GM21528 (cell line): ENCODE measurements at regions not wholly inside any gene's neighbourhood (a gene's known extent, or its start where the extent isn't known, plus 50 kb on each side); places are given as distances from the start of the nearest gene placed in this dataset.

Source experiments
- ATAC-seq: cut with Tn5 transposase; IDR thresholded peaks from one replicate; pipeline ENCODE4 v1.9.1; 2021; ENCODE audit warnings: mild to moderate bottlenecking, moderate library complexity; ENCODE audit not compliant: unreplicated experiment, low FRiP score

DNA sequence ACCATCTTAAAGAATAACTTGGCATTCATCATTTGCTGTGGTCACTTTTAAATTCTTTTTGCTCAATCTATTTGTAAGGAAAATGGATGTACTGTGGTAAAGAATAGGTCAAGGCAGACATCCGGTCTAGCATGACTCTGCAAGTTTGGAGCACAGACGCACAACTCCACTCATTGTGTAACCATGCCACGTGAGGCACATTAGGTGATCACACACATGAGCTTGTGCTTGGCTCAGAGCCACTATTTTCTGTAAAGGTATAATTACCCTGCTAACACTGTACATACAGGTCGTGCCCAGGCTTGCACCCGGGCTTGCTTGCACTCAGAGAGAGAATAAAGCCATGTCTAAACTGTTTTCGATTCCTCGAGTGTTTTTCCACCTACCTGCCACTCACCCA lies 1289.1 kb upstream of the ADGRB3 start:
- no peak for ATAC-seq

DNA sequence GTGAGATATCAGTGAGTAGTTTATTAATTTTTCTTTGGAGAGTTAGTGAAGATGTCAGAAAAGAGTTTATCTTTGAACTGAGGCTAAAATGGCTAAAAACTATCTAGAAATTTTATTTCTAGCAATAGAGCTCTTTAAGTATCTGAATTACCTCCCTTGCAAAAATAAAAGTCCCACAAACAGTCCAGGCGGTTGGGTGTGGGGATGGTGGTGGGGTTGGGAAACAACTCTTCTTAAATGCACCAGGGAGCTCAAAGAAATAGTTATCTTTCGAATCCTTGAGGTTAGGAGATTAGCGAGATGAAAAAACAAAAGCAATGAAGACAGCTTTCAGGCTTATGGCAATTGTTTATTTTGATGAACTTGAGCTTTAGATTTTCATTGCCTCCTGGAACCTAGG lies 1299.1 kb upstream of the ADGRB3 start:
- no peak for ATAC-seq

DNA sequence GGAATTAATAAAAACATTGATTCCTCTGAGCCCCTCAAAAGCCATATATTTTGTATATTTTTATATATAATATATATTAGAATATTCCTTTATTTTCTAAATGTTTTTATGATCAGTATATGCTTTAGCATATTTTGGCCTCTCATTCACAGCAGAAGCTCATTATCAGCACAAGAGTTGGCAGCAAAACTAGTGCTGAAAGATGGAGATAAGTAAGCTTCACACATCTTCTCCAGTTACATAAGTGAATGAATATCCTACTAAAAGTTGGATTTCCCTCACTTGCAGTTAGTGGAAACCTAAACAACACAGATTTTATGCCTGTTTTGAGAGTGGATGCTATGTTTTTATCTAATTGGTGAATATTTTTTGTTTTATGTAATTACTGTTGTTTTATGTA lies 1303.8 kb upstream of the ADGRB3 start:
- no peak for ATAC-seq

DNA sequence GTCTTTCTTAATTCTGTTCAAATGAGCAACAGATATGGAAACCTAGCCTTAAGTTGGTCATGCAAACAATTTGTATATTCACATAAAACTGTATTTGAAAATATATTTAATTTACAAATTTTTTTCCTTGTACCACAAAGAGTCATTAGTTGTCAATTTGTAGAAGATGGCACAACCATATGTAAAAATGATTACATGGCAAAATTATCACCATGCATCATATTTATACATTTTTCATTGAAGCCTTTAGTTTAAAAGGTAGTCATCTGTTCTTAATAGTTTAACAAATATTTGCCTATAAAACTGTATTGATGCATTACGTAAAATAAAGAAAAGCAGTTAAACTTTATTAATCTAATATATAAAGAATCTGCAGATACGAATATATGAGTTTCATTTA lies 1306.8 kb upstream of the ADGRB3 start:
- no peak for ATAC-seq

DNA sequence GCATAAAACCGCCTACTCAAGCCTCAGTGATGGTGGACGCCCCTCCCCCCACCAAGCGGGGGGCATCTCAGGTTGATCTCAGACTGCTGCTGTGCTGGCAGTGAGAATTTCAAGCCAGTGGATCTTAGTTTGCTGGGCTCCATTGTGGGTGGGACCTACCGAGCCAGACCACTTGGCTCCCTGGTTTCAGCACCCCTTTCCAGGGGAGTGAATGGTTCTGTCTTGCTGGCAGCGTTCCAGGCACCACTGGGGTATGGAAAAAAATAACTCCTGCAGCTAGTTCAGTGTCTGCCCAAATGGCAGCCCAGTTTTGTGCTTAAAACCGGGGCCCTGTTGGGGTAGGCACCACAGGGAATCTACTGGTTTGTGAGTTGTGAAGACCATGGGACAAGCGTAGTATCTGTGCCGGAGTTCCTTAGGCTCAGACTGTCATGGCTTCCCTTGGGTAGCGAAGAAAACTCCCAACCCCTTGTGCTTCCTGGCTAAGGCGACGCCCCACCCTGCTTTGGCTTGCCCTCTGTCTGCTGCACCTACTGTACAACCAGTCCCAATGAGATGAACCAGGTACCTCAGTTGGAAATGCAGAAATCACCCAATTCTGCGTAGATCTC lies 1334.5 kb upstream of the ADGRB3 start:
- no peak for ATAC-seq

DNA sequence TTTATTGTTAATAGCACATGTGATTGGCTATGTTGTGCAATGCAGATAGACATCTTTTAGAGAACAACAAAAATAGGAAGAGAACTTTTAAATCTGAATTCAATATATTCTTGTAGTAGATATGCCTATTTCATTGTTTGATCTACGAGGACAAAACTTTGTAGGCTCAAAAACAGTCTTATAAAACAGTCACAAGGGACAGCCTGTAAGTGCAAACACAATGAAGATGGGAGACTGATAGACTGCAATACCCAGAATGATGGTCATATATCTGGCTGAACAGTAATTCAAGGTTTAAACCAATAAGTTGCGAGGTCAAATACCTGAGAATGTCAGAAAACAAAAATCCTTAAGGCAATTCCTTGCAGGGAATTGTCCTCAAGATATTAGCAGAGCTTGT lies 1342.9 kb upstream of the ADGRB3 start:
- ATAC-seq, result no peak

DNA sequence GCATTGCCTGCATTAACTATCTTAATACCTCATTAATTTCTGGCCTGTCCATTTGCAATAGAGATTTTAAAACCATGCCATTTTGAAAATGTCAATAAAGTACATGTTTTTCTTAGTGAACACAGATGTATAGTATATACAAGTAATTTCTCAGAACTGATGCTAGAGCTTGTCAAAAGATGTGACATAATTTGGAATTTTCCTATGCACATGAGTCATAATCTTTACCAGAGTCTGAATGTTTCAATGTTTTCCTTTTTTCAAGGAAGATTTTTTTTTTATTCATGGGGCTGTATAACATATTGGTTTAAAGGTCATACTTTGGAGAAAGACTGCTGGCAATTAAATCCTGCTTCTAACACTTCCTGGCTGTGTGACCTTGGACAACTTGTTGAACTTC lies 1347.5 kb upstream of the ADGRB3 start:
- no peak for ATAC-seq

DNA sequence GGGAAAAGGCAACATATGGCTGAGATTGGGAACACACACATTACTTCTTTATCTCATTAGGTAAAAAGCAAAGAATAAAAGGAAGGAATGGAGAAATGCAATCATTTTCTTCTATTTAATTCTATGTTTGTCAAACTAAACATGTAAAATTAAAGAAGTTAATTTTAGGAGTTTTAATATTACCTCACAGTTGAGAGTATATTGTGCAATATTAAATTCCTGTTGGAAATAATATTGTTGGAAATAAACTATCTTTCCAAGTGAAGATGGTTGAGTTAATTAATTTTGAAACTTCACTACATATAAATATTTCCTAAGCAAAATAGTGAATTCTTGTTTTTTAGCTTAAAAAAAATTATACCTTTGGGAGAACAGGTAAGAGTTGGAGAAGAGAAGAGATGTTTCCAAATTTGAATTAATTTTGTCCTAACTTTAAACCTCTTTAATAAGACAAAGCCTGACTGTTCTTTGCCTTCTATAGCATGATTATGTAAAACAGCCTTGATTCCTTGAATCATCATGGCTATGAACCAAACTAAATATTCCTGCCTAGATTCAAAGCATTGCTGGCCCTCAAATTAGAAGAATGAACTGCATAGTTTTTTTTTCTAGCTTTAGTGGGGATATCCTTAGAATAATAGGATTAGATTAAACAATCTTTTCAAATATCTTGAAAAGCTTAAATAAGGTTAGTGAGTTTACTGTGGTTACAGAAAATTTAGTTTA lies 1349.1 kb upstream of the ADGRB3 start:
- ATAC-seq, result no peak

DNA sequence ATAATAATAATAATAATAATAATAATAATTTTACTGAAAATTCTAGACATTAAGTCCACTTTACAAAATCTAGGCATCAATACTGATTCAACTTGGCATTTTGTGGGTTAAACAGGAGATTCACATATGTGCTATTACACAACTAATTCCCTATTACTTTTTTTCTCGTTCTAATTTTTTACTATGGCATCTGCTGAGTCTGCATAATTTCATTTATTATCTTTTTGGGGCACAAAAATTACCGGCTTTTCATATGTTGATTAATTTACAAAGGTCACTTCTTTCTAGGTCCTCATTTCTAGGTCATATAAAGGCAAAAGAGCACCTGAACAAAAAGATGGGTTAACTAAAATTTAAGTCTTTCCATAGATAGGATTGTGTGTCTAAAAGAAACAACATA lies 1357.8 kb upstream of the ADGRB3 start:
- no peak for ATAC-seq

DNA sequence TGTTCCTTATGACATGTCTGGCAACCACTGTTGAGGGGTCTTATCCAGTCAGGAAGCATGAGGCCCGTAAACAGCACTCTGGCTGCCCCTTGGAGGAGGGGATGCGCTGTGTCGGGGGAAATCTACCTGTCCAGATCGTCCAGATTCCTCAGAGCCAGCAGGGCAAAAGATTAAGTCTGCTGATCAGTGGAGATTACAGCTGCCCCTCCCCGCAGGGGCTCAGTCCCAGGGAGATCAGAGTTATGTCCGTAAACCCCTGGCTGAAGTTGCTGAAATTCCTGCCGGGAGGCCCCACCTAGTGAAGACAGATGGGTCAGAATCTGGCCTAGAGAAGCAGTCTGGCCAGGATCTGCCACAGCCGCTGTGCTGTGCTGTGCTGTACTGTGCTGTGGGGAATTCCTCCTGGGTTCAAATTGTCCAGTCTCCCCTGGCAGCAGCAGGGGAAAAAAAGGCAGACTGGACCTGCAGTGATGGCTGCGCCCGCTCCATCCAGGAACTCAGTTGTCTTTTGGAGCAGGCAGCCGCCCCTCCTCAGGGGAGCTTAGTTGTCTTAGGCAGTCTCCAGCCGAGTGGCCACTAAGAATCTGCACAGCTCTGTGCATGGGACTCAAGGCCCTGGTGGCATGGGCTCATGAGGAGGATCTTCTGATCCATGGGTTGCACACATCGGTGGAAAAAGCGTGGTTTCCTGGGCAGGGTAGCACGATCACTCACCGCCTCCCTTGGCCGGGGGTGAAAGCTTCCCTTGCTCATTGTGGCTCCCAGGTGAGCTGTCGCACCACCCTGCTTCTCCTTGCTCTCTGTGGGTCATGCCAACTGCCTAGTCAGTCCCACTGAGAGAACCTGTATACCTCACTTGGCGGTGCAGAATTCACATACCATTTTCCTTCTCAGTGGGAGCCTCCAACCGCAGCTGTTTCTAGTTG lies 1368.8 kb upstream of the ADGRB3 start:
- no peak for ATAC-seq

DNA sequence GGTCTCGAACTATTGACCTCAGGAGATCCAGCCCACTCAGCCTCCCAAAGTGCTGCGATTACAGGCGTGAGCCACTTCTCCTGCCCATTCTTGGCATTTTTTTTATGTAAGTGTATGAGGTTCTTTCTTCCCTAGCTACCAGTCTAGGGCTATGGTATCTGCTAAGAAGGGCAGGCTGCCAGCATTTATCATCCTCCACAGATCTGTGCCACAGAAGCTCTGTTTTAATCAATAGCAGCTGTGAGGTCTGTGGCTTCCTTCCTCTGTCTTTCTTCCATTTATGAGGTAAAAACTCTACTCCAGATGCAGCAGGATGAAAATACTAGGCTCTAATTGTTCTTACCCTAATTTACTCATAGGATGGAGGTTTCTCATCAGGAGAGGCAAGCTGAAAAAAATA lies 1382.4 kb upstream of the ADGRB3 start:
- ATAC-seq, result no peak

DNA sequence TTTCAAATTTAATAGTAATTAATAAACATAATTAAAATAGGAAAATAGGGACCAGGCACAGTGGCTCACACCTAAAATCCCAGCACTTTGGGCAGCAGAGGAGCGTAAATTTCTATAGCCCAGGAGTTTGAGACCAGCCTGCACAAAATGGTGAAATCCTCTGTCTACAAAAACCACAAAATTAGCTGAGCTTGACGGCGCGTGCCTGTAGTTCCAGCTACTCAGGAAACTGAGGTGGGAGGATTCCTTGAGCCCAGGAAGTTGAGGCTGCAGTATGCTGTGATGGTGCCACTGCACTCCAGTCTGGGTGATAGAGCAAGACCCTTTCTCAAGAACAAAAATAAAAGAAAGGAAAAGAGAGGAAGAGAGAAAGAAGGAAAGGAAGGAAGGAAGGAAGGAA lies 1387.0 kb upstream of the ADGRB3 start:
- ATAC-seq, result no peak

DNA sequence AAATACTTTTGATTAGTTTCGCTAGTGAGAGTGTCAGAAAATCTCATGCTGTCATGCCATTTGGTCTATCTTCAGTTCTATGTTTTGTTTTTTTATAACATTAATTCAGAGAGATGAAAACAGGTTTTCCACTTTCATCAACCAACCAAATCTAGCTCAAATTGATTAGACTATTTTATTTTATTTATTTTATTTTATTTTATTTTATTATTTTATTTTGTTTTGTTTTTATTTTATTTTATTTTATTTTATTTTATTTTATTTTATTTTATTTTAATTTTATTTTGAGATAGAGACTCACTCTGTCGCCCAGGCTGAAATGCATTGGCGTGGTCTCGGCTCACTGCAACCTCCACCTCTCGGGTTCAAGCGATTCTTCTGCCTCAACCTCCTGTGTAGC lies 1391.0 kb upstream of the ADGRB3 start:
- no peak for ATAC-seq

DNA sequence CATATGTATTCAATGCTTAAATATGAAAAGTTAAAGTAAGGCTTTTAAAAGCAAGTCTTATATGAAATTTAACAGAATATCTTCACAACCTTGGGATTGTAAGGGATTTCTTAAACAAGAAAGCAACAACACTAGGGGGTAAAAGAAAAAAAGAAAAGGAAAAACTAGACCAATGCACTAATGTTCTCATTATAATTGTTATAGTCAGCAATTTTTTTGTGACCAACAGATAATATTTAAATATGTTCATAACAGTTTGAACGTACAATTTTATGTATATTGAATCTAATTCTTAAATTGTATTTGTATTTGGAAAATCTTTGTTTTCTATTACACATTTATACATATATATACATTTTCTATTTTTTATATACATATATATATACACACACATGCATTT lies 1397.8 kb upstream of the ADGRB3 start:
- ATAC-seq, result no peak

DNA sequence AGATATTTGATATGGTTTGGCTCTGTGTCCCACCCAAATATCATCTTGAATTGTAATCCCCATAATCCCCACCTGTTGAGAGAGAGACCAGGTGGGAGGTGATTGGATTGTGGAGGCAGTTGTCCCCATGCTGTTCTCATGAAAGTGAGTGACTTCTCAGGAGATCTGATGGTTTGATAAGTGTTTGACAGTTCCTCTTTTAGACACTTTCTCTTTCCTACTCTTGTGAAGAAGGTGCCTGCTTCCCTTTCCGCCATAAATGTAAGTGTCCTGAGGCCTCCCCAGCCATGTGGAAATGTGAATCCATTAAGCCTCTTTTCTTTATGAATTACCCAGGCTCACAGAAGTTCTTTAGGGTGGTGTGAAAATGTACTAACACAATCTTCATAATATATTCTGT lies 1404.0 kb upstream of the ADGRB3 start:
- ATAC-seq, result no peak

DNA sequence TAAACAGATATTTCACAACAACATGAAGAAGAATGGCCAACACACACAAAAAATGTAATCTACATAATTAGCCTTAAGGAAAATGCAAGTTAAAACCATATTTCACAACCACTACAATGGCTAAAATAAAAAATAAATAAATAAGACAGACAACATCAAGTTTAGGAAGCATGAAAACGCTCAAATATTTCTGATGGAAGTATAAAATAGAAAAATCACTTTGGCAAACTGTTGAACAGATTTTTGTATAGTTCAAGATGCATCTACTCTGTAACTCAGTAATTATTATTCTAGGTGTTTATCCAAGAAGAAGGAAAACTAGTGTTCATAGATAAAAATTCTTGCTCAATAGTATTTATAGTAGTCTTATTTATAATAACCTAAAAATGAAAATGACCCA lies 1410.1 kb upstream of the ADGRB3 start:
- ATAC-seq, result no peak

DNA sequence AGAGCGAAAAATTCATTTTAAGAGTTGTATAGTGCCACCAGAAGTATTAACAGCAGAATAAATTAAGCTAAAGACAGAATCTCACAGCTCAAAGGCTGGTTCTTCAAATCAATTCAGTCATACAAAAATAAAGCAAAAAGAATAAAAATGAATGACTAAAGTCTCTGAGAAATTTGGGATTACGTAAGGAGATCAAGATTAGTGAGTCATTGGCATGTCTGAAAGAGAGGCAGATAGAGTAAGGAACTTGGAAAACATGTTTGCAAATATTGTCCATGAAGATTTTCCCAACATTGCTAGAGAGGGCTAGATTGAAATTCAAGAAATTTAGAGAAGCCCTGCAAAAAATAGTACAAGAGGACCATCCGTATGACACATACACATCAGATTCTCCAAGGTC lies 1413.9 kb upstream of the ADGRB3 start:
- ATAC-seq, result no peak

DNA sequence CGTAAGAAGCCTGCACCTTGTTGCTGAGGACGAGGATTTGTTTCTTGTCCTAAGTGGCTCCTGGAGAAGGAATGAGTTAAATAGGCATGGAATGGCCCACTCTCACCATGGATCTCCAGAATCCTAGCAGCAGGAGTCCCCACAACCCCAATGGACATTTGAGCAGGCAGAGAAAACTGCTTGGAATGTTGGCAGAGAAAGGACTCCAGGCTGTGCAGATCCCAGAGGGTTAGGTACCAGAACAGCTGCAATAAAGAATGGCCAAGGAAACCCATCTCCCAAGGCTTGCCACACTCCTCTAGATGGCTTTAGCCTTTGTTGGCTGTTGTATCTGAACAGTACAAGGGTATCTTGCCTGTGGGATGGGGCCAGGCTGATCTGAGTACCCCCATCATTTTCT lies 1415.7 kb upstream of the ADGRB3 start:
- no peak for ATAC-seq

DNA sequence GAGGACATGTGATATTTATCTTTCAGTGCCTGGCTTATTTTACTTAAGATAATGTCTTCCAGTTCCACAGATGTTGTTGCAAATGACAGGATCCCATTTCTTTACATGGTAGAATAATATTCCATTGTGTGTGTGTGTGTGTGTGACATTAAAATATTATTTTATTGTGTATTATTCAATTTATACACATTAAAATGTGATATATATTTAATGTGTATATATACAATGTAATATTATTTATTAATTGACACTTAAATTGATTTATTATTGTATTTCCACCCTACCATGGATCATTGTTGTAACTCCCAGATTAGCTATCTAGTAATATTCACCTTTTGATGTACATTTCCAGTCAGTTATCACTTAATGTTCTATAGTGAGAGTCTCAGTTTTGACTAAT lies 1422.5 kb upstream of the ADGRB3 start:
- no peak for ATAC-seq

DNA sequence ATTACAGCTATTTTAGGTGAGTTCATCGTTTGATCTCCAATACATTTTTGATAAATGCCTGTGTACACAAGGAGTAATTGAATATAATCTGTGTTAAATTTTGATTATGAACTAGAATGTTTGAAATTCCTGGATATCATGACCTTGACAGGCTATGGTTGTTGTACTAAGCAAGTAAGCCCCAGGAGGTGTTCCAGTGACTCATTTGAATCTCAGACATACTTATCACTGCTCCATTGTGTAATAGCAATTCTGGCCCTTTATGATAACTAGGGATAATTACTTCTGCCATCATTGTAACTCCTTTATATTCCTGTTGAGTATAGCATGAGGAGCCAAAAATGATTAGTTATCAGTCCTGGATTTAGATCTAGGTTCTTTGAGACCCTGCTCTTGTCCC lies 1424.6 kb upstream of the ADGRB3 start:
- no peak for ATAC-seq

DNA sequence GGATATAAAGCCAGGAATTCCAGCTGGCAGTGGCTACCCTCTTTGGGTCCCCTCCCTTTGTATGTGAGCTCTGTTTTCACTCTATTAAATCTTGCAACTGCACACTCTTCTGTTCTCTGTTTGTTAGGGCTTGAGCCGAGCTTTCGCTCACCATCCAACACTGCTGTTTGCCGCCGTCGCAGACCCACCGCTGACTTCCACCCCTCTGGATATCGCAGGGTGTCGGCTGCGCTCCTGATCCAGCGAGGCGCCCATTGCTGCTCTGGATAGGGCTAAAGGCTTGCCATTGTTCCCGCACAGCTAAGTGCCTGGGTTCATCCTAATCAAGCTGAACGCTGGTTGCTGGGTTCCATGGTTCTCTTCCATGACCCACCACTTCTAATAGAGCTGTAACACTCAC lies 1433.5 kb upstream of the ADGRB3 start:
- ATAC-seq, result no peak
